SK-N-SH (cell line): ENCODE measurements at regions not wholly inside any gene's neighbourhood (a gene's known extent, or its start where the extent isn't known, plus 50 kb on each side); places are given as distances from the start of the nearest gene placed in this dataset.

Experiments used
- CTCF ChIA-PET: fragments of 300-600, 350-600 bp; formaldehyde crosslinking; extraction: SDS; loops from one replicate; lab custom pipeline; 2021; lab: Yijun Ruan, JAX
- POLR2A ChIA-PET: fragments of 350-600 bp; sonication (Branson Sonifier 250); formaldehyde crosslinking; extraction: SDS; loops from one replicate; lab custom pipeline; 2020; ENCODE audit warnings: antibody characterized with exemption, inconsistent platforms; lab: Yijun Ruan, JAX
- DNase-seq: peaks from one replicate; pipeline ENCODE4 v3.0.0; 2012
- H2AFZ ChIP-seq: fragments of 200-600 bp; sonication (generic); 2 replicates; pipeline ENCODE4 v1.8.1; 2016; ENCODE audit warnings: antibody characterized with exemption, mild to moderate bottlenecking, low read depth
- H3F3A ChIP-seq: fragments of 200-600 bp; sonication (generic); replicated peaks from 2 replicates; pipeline ENCODE3; 2016; ENCODE audit warnings: antibody characterized with exemption, mild to moderate bottlenecking; ENCODE audit not compliant: insufficient read depth
- H3K27ac ChIP-seq, 2 experiments: fragments of 200-500 bp in 1 of 2; fragments of 200-600 bp in 1 of 2; sonication (Bioruptor generic) in 1 of 2; sonication (generic), shearing (Covaris generic) in 1 of 2; 2 replicates each; pipeline versions ENCODE4 v1.5.1 to v1.6.1; 2014 to 2016; ENCODE audit warnings: low read depth in 2 of 2, inconsistent platforms in 1 of 2, low read length in 1 of 2, mild to moderate bottlenecking in 1 of 2, mixed read lengths in 1 of 2
- H3K27me3 ChIP-seq: fragments of 200-600 bp; sonication (generic), shearing (Covaris generic); 2 replicates; pipeline ENCODE4 v1.6.1; 2016; ENCODE audit warnings: mixed run types; ENCODE audit not compliant: insufficient read depth
- H3K36me3 ChIP-seq, 2 experiments: fragments of 200-500 bp in 1 of 2; fragments of 200-600 bp in 1 of 2; sonication (Bioruptor generic) in 1 of 2; sonication (generic) in 1 of 2; replicated peaks in 1 of 2; 2 replicates each; pipeline versions ENCODE3 to v1.5.1; 2014 to 2016; ENCODE audit warnings: low read length in 1 of 2, mild to moderate bottlenecking in 1 of 2; ENCODE audit not compliant: insufficient read depth in 2 of 2, control insufficient read depth in 1 of 2
- H3K4me1 ChIP-seq, 2 experiments: fragments of 200-500 bp in 1 of 2; fragments of 200-600 bp in 1 of 2; sonication (Bioruptor generic) in 1 of 2; sonication (generic), shearing (Covaris generic) in 1 of 2; 2 replicates each; pipeline versions ENCODE4 v1.5.1 to v1.6.1; 2014 to 2016; ENCODE audit warnings: low read depth in 1 of 2, low read length in 1 of 2, mixed run types in 1 of 2; ENCODE audit not compliant: insufficient read depth in 2 of 2, control insufficient read depth in 1 of 2
- H3K4me2 ChIP-seq: fragments of 200-600 bp; sonication (generic), shearing (Covaris generic); 2 replicates; pipeline ENCODE4 v1.6.1; 2017; ENCODE audit warnings: mixed run types
- H3K4me3 ChIP-seq, 2 experiments: fragments of 200-500 bp in 1 of 2; fragments of 200-600 bp in 1 of 2; sonication (Bioruptor generic) in 1 of 2; sonication (generic), shearing (Covaris generic) in 1 of 2; 2 replicates each; pipeline versions ENCODE4 v1.5.1 to v1.8.1; 2014 to 2016; ENCODE audit warnings: low read depth in 2 of 2, inconsistent platforms in 1 of 2, low read length in 1 of 2, mild to moderate bottlenecking in 1 of 2, mixed read lengths in 1 of 2, moderate library complexity in 1 of 2
- H3K79me2 ChIP-seq: fragments of 200-600 bp; sonication (generic); 2 replicates; pipeline ENCODE4 v1.8.1; 2017; ENCODE audit warnings: mild to moderate bottlenecking; ENCODE audit not compliant: insufficient read depth
- H3K9ac ChIP-seq: fragments of 200-600 bp; sonication (generic); 2 replicates; pipeline ENCODE4 v1.6.1; 2017; ENCODE audit warnings: mixed run types
- H3K9me2 ChIP-seq: fragments of 200-600 bp; sonication (generic); 2 replicates; pipeline ENCODE4 v1.6.1; 2017; ENCODE audit warnings: mixed run types
- H3K9me3 ChIP-seq: fragments of 200-600 bp; sonication (generic); 2 replicates; pipeline ENCODE4 v1.6.1; 2017; ENCODE audit warnings: mixed run types, mild to moderate bottlenecking, moderate library complexity
- H4K20me1 ChIP-seq: fragments of 200-600 bp; sonication (generic); 2 replicates; pipeline ENCODE4 v1.6.1; 2017; ENCODE audit warnings: mild to moderate bottlenecking, mixed run types; ENCODE audit not compliant: insufficient read depth
- ELF1 ChIP-seq: IDR thresholded peaks from 2 replicates; pipeline ENCODE4 v1.4.0; 2012
- EP300 ChIP-seq, 2 experiments: IDR thresholded peaks; 2 replicates each; pipeline versions ENCODE4 v1.4.0 to v1.6.1; 2012; ENCODE audit warnings: borderline replicate concordance in 1 of 2, low read depth in 1 of 2, low read length in 1 of 2
- EZH2phosphoT487 ChIP-seq: fragments of 200-600 bp; sonication (generic); IDR thresholded peaks from 2 replicates; pipeline ENCODE4 v1.6.1; 2017; ENCODE audit warnings: low read depth, mixed run types, mild to moderate bottlenecking, antibody characterized with exemption, moderate library complexity, borderline replicate concordance
- FOSL2 ChIP-seq: IDR thresholded peaks from 2 replicates; pipeline ENCODE4 v1.4.0; 2012; ENCODE audit warnings: low read depth, mild to moderate bottlenecking, moderate library complexity, borderline replicate concordance
- FOXM1 ChIP-seq: IDR thresholded peaks from 2 replicates; pipeline ENCODE4 v1.4.0; 2012; ENCODE audit warnings: low read depth, mild to moderate bottlenecking
- GATA2 ChIP-seq: sonication (generic); formaldehyde crosslinking; IDR thresholded peaks from 2 replicates; pipeline ENCODE4 v1.5.0; 2020; ENCODE audit warnings: mild to moderate bottlenecking, missing genetic modification reagents
- POLR2AphosphoS5 ChIP-seq: IDR thresholded peaks from 2 replicates; pipeline ENCODE4 v1.6.1; 2012; ENCODE audit warnings: low read depth, low read length
- RCOR1 ChIP-seq: fragments of 150-350 bp; IDR thresholded peaks from 2 replicates; pipeline ENCODE4 v1.6.1; 2017; ENCODE audit warnings: antibody characterized with exemption, low read length
- SIN3A ChIP-seq: IDR thresholded peaks from 2 replicates; pipeline ENCODE4 v1.6.1; 2012; ENCODE audit warnings: low read depth, mild to moderate bottlenecking, low read length, moderate library complexity, borderline replicate concordance
- TAF1 ChIP-seq: IDR thresholded peaks from 2 replicates; pipeline ENCODE4 v1.6.1; 2012; ENCODE audit warnings: low read depth, mild to moderate bottlenecking, low read length, moderate library complexity, borderline replicate concordance
- TCF12 ChIP-seq: IDR thresholded peaks from 2 replicates; pipeline ENCODE4 v1.4.0; 2012
- TEAD4 ChIP-seq: IDR thresholded peaks from 2 replicates; pipeline ENCODE4 v1.4.0; 2012; ENCODE audit warnings: mild to moderate bottlenecking, borderline replicate concordance; ENCODE audit not compliant: insufficient read depth
- WGBS: methylation state at CpG from one replicate; pipeline ENCODE4 v1.1.6; 2017; ENCODE audit warnings: low lambda C conversion rate; 5-methylcytosine and 5-hydroxymethylcytosine counted together
- TF ChIP-seq, protein P1 (sequence below): fragments of 150-350 bp; IDR thresholded peaks from 2 replicates; pipeline ENCODE4 v1.6.1; 2017; ENCODE audit warnings: antibody characterized with exemption, low read length, low read depth, borderline replicate concordance
- TF ChIP-seq, protein P2 (sequence below): IDR thresholded peaks from 2 replicates; pipeline ENCODE4 v1.6.1; 2012; ENCODE audit warnings: mild to moderate bottlenecking, low read depth, low read length, moderate library complexity

DNA sequence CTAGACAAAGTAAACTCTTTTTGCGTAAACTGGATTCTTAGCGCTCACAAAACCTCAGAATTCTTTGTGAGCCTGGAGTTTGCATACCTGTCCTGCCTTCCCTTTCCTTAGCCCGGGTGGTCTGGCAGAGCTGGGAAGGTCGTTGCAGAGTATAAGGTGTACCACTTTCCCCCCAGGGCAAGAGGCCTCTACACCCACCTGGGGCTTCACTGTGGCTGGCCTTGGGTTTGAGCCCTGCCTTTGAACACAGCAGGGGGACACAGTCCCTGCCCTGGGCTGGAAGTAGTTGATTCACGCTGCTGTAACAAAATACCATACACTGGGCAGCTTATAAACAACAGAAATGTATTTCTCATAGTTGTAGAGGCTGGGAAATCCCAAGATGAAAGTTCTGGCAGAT, 133.9 kb downstream of the B3GNT2 start (continued):
- TF ChIP-seq, protein P1, sequence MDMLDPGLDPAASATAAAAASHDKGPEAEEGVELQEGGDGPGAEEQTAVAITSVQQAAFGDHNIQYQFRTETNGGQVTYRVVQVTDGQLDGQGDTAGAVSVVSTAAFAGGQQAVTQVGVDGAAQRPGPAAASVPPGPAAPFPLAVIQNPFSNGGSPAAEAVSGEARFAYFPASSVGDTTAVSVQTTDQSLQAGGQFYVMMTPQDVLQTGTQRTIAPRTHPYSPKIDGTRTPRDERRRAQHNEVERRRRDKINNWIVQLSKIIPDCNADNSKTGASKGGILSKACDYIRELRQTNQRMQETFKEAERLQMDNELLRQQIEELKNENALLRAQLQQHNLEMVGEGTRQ = no peak

DNA sequence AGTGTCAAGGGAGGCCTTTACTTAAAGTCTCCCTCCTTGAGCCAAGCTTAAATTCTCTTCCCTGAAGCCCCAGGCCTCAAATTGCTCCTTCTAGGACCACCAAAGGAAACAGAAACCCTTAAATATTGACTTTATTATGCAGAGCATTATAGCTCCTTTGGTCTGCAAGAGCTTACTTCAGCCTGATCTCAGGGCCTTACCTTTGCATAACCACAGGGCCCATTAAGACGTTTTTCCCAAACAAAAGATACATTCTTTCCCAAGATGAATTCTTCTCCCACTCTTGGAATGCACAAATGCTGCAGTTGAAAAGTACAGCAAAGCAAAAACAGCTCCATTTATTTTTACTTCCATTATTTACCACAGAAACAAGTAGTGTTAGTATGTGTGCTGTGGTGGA, 130.8 kb downstream of the B3GNT2 start:
- POLR2A ChIA-PET = no interaction called here
- TF ChIP-seq EP300 (IDR thresholded peaks at IDR 0.05; ENCODE audit: borderline replicate concordance in 1 of 2, low read depth in 1 of 2, low read length in 1 of 2) (no peak), SIN3A (no peak), FOSL2 (no peak), EZH2phosphoT487 (no peak), TAF1 (no peak), POLR2AphosphoS5 (no peak), ELF1 (no peak), GATA2 (CRISPR knock-in tag) (no peak), TCF12 (no peak), TEAD4 (no peak)
- no peak for DNase-seq
- Histone ChIP-seq H3K36me3 (no peaks in the 10 kb centered on the region), H3F3A (no peaks in the 10 kb centered on the region), H3K79me2 (no peaks in the 10 kb centered on the region), H3K9me2 (no peaks in the 10 kb centered on the region), H2AFZ (no peak overlapping the region), H3K27ac (no peak overlapping the region), H4K20me1 (no peaks in the 10 kb centered on the region), H3K9ac (no peak overlapping the region), H3K4me2 (no peak overlapping the region), H3K27me3 (no peaks in the 10 kb centered on the region), H3K9me3 (no peaks in the 10 kb centered on the region), H3K4me1 (no peaks in the 10 kb centered on the region; a peak in 1 of 4 replicates), H3K4me3 (no peak overlapping the region)
- 32% methylated on average over 1 of the region's 1 CpG for WGBS
- CTCF ChIA-PET = no interaction called here

DNA sequence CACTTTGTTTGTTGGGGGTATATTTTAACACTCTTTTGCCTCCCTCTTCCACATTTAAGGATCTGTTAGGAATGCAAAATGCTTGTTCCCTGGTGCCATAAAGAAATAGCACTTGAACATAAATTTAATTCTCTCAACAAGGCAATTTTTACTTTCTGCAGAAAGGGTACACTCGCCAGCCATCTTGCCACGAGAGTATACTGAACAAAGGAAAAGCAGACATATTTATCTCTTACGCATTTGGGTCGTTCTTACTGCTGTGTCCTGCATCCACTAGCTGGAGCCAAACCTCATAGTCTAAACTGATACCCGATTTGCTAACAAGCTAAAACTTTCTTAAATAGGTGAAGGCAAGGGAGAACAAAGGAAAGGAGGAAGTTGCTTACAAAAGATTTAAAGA, 129.5 kb downstream of the B3GNT2 start:
- Histone ChIP-seq H3K9me2 (no peaks in the 10 kb centered on the region), H3K4me2 (no peak overlapping the region), H2AFZ (no peak overlapping the region), H3K27ac (no peak overlapping the region), H3K9me3 (no peaks in the 10 kb centered on the region), H3K27me3 (no peaks in the 10 kb centered on the region), H3K9ac (no peak overlapping the region), H3F3A (no peaks in the 10 kb centered on the region), H3K4me1 (no peaks in the 10 kb centered on the region; a peak in 1 of 4 replicates), H4K20me1 (no peaks in the 10 kb centered on the region), H3K4me3 (no peak overlapping the region), H3K36me3 (no peaks in the 10 kb centered on the region), H3K79me2 (no peaks in the 10 kb centered on the region)
- WGBS = 57% methylated on average over 5 of the region's 5 CpGs
- ChIA-PET POLR2A (no interaction called here), CTCF (interaction anchor here (1.3 kb wide), 1 partner anchor 9 kb away, joined by 3 read pairs; no protein-coding TSS in a partner anchor)
- no peak for DNase-seq
- TF ChIP-seq FOXM1 = no peak
- TF ChIP-seq, protein P2, sequence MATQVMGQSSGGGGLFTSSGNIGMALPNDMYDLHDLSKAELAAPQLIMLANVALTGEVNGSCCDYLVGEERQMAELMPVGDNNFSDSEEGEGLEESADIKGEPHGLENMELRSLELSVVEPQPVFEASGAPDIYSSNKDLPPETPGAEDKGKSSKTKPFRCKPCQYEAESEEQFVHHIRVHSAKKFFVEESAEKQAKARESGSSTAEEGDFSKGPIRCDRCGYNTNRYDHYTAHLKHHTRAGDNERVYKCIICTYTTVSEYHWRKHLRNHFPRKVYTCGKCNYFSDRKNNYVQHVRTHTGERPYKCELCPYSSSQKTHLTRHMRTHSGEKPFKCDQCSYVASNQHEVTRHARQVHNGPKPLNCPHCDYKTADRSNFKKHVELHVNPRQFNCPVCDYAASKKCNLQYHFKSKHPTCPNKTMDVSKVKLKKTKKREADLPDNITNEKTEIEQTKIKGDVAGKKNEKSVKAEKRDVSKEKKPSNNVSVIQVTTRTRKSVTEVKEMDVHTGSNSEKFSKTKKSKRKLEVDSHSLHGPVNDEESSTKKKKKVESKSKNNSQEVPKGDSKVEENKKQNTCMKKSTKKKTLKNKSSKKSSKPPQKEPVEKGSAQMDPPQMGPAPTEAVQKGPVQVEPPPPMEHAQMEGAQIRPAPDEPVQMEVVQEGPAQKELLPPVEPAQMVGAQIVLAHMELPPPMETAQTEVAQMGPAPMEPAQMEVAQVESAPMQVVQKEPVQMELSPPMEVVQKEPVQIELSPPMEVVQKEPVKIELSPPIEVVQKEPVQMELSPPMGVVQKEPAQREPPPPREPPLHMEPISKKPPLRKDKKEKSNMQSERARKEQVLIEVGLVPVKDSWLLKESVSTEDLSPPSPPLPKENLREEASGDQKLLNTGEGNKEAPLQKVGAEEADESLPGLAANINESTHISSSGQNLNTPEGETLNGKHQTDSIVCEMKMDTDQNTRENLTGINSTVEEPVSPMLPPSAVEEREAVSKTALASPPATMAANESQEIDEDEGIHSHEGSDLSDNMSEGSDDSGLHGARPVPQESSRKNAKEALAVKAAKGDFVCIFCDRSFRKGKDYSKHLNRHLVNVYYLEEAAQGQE = no peak
- no peak for TF ChIP-seq RCOR1
